ENCODE measurements at regions not wholly inside any gene's neighbourhood (a gene's known extent, or its start where the extent isn't known, plus 50 kb on each side); places are given as distances from the start of the nearest gene placed in this dataset.

DNA sequence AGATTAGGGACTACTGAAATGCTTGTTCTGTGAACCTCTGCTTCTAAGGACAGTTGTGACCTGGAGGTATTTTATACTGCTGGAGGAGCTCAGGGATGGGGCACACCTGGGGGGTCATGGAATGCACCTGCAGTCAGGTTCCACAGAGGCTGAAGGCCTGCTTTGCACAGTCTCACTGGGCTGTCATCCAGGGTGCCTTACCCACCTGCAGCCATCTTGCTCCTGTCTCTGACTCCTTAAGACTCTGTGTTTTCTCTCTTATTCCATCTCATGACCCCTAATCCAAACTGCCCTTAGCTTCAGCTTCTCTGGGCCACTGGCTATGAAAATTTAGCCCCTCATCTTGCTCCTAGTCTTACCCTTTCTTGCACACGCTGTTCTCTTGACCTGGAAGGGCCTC lies 127.0 kb upstream of the SNX19 start:
- TF ChIP-seq, protein P1, sequence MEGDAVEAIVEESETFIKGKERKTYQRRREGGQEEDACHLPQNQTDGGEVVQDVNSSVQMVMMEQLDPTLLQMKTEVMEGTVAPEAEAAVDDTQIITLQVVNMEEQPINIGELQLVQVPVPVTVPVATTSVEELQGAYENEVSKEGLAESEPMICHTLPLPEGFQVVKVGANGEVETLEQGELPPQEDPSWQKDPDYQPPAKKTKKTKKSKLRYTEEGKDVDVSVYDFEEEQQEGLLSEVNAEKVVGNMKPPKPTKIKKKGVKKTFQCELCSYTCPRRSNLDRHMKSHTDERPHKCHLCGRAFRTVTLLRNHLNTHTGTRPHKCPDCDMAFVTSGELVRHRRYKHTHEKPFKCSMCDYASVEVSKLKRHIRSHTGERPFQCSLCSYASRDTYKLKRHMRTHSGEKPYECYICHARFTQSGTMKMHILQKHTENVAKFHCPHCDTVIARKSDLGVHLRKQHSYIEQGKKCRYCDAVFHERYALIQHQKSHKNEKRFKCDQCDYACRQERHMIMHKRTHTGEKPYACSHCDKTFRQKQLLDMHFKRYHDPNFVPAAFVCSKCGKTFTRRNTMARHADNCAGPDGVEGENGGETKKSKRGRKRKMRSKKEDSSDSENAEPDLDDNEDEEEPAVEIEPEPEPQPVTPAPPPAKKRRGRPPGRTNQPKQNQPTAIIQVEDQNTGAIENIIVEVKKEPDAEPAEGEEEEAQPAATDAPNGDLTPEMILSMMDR (IDR thresholded peaks at IDR 0.05): no peak
- TF ChIP-seq, protein P2, sequence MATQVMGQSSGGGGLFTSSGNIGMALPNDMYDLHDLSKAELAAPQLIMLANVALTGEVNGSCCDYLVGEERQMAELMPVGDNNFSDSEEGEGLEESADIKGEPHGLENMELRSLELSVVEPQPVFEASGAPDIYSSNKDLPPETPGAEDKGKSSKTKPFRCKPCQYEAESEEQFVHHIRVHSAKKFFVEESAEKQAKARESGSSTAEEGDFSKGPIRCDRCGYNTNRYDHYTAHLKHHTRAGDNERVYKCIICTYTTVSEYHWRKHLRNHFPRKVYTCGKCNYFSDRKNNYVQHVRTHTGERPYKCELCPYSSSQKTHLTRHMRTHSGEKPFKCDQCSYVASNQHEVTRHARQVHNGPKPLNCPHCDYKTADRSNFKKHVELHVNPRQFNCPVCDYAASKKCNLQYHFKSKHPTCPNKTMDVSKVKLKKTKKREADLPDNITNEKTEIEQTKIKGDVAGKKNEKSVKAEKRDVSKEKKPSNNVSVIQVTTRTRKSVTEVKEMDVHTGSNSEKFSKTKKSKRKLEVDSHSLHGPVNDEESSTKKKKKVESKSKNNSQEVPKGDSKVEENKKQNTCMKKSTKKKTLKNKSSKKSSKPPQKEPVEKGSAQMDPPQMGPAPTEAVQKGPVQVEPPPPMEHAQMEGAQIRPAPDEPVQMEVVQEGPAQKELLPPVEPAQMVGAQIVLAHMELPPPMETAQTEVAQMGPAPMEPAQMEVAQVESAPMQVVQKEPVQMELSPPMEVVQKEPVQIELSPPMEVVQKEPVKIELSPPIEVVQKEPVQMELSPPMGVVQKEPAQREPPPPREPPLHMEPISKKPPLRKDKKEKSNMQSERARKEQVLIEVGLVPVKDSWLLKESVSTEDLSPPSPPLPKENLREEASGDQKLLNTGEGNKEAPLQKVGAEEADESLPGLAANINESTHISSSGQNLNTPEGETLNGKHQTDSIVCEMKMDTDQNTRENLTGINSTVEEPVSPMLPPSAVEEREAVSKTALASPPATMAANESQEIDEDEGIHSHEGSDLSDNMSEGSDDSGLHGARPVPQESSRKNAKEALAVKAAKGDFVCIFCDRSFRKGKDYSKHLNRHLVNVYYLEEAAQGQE (IDR thresholded peaks at IDR 0.05; ENCODE audit: insufficient read depth in 1 of 2, low read depth in 2 of 2, low read length in 1 of 2): no peak
